ENCODE measurements at regions not wholly inside any gene's neighbourhood (a gene's known extent, or its start where the extent isn't known, plus 50 kb on each side); places are given as distances from the start of the nearest gene placed in this dataset.
A peak's percentile ranks its signal among the peaks of the same experiment; 100 is the strongest.

GRCh38 chr12:124183172-124183571 lies 111.7 kb upstream of the RFLNA start:
- no peak overlapping the region for H2AFZ ChIP-seq (ENCODE audit: low read length)
- no peak overlapping the region for H3K23ac ChIP-seq (ENCODE audit: low read depth, low read length, poor library complexity)
- H3K36me3 ChIP-seq (replicated peaks in 1 of 2; ENCODE audit: control insufficient read depth in 2 of 2, insufficient read depth in 2 of 2, low read length in 2 of 2) = no peaks in the 10 kb centered on the region
- H3K4me1 ChIP-seq (ENCODE audit: control insufficient read depth in 2 of 2, insufficient read depth in 1 of 2, low read depth in 1 of 2, low read length in 2 of 2) = peaks cover 8 to 16% of the 10 kb centered on the region in 2 donors
- H2AK5ac ChIP-seq (ENCODE audit: low read depth, low read length) = no peak overlapping the region
- H3K4ac ChIP-seq (ENCODE audit: low read length) = no peak overlapping the region
- no peak overlapping the region for H3K9ac ChIP-seq (ENCODE audit: low read depth, low read length, poor library complexity)
- no peaks in the 10 kb centered on the region for H3K79me1 ChIP-seq (ENCODE audit: low read depth, low read length)
- H3K27me3 ChIP-seq (ENCODE audit: control insufficient read depth in 3 of 3, insufficient read depth in 3 of 3, low read depth in 1 of 3, low read length in 3 of 3) = no peaks in the 10 kb centered on the region
- H4K8ac ChIP-seq (ENCODE audit: low read depth, low read length) = no peak overlapping the region
- no peak overlapping the region for H3K27ac ChIP-seq (replicated peaks; ENCODE audit: low read length)
- no peak overlapping the region for H3K4me3 ChIP-seq (ENCODE audit: low read length in 2 of 2)
- H2BK12ac ChIP-seq (ENCODE audit: low read length) = no peak overlapping the region
- H3K18ac ChIP-seq (ENCODE audit: low read length) = no peak overlapping the region
- H4K91ac ChIP-seq (ENCODE audit: low read depth, low read length, poor library complexity) = no peak overlapping the region
- H3K4me2 ChIP-seq (ENCODE audit: insufficient read depth, low read length, poor library complexity, severe bottlenecking) = no peak overlapping the region
- no peak overlapping the region for H2BK15ac ChIP-seq (ENCODE audit: low read length)
- no CpG with 5 or more reads among the region's 2 CpGs for WGBS, 2 donors (ENCODE audit: extremely low coverage in 2 of 2, insufficient read length in 2 of 2, insufficient replicate concordance in 1 of 2)
- no peak overlapping the region for H3K14ac ChIP-seq (ENCODE audit: low read length)
- no peak overlapping the region for H2BK120ac ChIP-seq (ENCODE audit: low read depth, low read length)
- DNase-seq (ENCODE audit: low spot score) = no peak
- H3K9me3 ChIP-seq (replicated peaks in 1 of 2; ENCODE audit: control insufficient read depth in 2 of 2, insufficient read depth in 1 of 2, low read depth in 1 of 2, low read length in 2 of 2) = no peaks in the 10 kb centered on the region
- H2BK5ac ChIP-seq (ENCODE audit: low read length) = no peak overlapping the region

DNA sequence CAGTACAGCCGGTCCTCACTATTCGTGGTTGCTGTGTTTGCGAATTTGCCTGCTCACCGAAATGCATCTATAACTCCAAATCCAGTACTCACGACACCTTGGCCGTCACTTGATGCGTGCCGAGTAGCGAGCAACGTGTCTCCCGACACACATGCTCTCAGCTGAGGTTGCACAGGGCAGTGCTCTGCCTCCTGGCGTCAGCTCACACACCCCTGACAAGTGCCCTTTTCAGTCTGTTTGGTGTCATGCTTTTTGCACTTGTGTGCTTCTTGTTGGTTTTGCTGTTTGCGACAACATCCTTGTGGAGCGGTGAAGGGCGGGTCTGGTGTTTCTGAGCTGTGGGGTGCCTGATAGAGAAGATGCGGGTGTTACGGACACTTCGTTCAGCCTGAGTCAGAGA lies 110.4 kb upstream of the RFLNA start:
- Histone ChIP-seq H3K23ac (ENCODE audit: low read depth, low read length, poor library complexity) (no peak overlapping the region), H3K14ac (ENCODE audit: low read length) (no peak overlapping the region), H2BK15ac (ENCODE audit: low read length) (no peak overlapping the region), H3K9ac (ENCODE audit: low read depth, low read length, poor library complexity) (peak overlapping the region; percentile 4), H4K91ac (ENCODE audit: low read depth, low read length, poor library complexity) (no peak overlapping the region), H3K27ac (replicated peaks; ENCODE audit: low read length) (no peak overlapping the region), H3K9me3 (replicated peaks in 1 of 2; ENCODE audit: control insufficient read depth in 2 of 2, insufficient read depth in 1 of 2, low read depth in 1 of 2, low read length in 2 of 2) (no peaks in the 10 kb centered on the region), H2AK5ac (ENCODE audit: low read depth, low read length) (peak overlapping the region; percentile 9), H3K4me2 (ENCODE audit: insufficient read depth, low read length, poor library complexity, severe bottlenecking) (no peak overlapping the region), H3K4me1 (ENCODE audit: control insufficient read depth in 2 of 2, insufficient read depth in 1 of 2, low read depth in 1 of 2, low read length in 2 of 2) (peaks cover 12 to 18% of the 10 kb centered on the region in 2 donors), H3K4ac (ENCODE audit: low read length) (no peak overlapping the region), H3K36me3 (replicated peaks in 1 of 2; ENCODE audit: control insufficient read depth in 2 of 2, insufficient read depth in 2 of 2, low read length in 2 of 2) (no peaks in the 10 kb centered on the region), H2BK120ac (ENCODE audit: low read depth, low read length) (no peak overlapping the region), H2AFZ (ENCODE audit: low read length) (no peak overlapping the region), H3K27me3 (ENCODE audit: control insufficient read depth in 3 of 3, insufficient read depth in 3 of 3, low read depth in 1 of 3, low read length in 3 of 3) (no peaks in the 10 kb centered on the region), H3K18ac (ENCODE audit: low read length) (no peak overlapping the region), H3K4me3 (ENCODE audit: low read length in 2 of 2) (no peak overlapping the region), H3K79me1 (ENCODE audit: low read depth, low read length) (no peaks in the 10 kb centered on the region), H4K8ac (ENCODE audit: low read depth, low read length) (no peak overlapping the region), H2BK12ac (ENCODE audit: low read length) (no peak overlapping the region), H2BK5ac (ENCODE audit: low read length) (no peak overlapping the region)
- no peak for DNase-seq (ENCODE audit: low spot score)
- WGBS, 2 donors (ENCODE audit: extremely low coverage in 2 of 2, insufficient read length in 2 of 2, insufficient replicate concordance in 1 of 2) = no CpG with 5 or more reads among the region's 18 CpGs

- Histone ChIP-seq H3K79me1 (ENCODE audit: low read depth, low read length) (no peaks in the 10 kb centered on the region), H3K4me3 (ENCODE audit: low read length in 2 of 2) (no peak overlapping the region), H2AK5ac (ENCODE audit: low read depth, low read length) (no peak overlapping the region), H3K23ac (ENCODE audit: low read depth, low read length, poor library complexity) (no peak overlapping the region), H2BK5ac (ENCODE audit: low read length) (no peak overlapping the region), H3K14ac (ENCODE audit: low read length) (no peak overlapping the region), H4K8ac (ENCODE audit: low read depth, low read length) (no peak overlapping the region), H2BK120ac (ENCODE audit: low read depth, low read length) (no peak overlapping the region), H3K27ac (replicated peaks; ENCODE audit: low read length) (peak overlapping the region; percentile 16), H3K36me3 (replicated peaks in 1 of 2; ENCODE audit: control insufficient read depth in 2 of 2, insufficient read depth in 2 of 2, low read length in 2 of 2) (no peaks in the 10 kb centered on the region), H3K4me1 (ENCODE audit: control insufficient read depth in 2 of 2, insufficient read depth in 1 of 2, low read depth in 1 of 2, low read length in 2 of 2) (peaks cover 12 to 18% of the 10 kb centered on the region in 2 donors), H2BK12ac (ENCODE audit: low read length) (no peak overlapping the region), H3K18ac (ENCODE audit: low read length) (peak overlapping the region; percentile 76), H3K9ac (ENCODE audit: low read depth, low read length, poor library complexity) (no peak overlapping the region), H2AFZ (ENCODE audit: low read length) (peak overlapping the region; percentile 54), H3K4me2 (ENCODE audit: insufficient read depth, low read length, poor library complexity, severe bottlenecking) (no peak overlapping the region), H3K4ac (ENCODE audit: low read length) (no peak overlapping the region), H2BK15ac (ENCODE audit: low read length) (no peak overlapping the region), H3K9me3 (replicated peaks in 1 of 2; ENCODE audit: control insufficient read depth in 2 of 2, insufficient read depth in 1 of 2, low read depth in 1 of 2, low read length in 2 of 2) (no peaks in the 10 kb centered on the region), H4K91ac (ENCODE audit: low read depth, low read length, poor library complexity) (no peak overlapping the region), H3K27me3 (ENCODE audit: control insufficient read depth in 3 of 3, insufficient read depth in 3 of 3, low read depth in 1 of 3, low read length in 3 of 3) (no peaks in the 10 kb centered on the region)
- peak; percentile 12 for DNase-seq (ENCODE audit: low spot score)
- WGBS, 2 donors (ENCODE audit: extremely low coverage in 2 of 2, insufficient read length in 2 of 2, insufficient replicate concordance in 1 of 2) = no CpG with 5 or more reads among the region's 15 CpGs
These were observed 108.8 kb upstream of the RFLNA start for GRCh38 chr12:124185971-124186686.

DNA sequence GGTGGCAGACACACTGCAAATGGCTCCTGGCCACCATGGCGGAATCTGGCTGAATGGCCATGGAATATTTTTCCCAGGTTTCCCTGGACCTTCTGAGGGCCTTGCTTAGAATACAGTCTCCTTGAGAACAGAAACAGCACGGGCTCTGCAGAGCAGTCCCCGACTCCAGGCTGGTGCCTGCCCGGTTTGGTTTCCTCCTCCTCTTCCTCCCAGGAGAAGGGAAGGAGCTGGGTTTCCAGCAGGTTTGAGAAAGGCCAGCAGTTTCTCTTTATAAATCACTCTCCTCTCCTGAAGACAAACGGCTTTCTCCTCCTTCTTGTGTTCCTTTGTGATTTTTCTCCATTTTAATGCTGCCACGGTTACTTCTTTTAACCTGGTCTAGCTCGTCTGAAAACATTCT lies 106.8 kb upstream of the RFLNA start:
- no peaks in the 10 kb centered on the region for H3K9me3 ChIP-seq (replicated peaks in 1 of 2; ENCODE audit: control insufficient read depth in 2 of 2, insufficient read depth in 1 of 2, low read depth in 1 of 2, low read length in 2 of 2)
- no peak overlapping the region for H2BK12ac ChIP-seq (ENCODE audit: low read length)
- H4K8ac ChIP-seq (ENCODE audit: low read depth, low read length) = no peak overlapping the region
- H3K79me1 ChIP-seq (ENCODE audit: low read depth, low read length) = no peaks in the 10 kb centered on the region
- H3K4me3 ChIP-seq (ENCODE audit: low read length in 2 of 2) = no peak overlapping the region
- no peak overlapping the region for H3K14ac ChIP-seq (ENCODE audit: low read length)
- H3K27ac ChIP-seq (replicated peaks; ENCODE audit: low read length) = no peak overlapping the region
- no CpG with 5 or more reads among the region's 7 CpGs for WGBS, 2 donors (ENCODE audit: extremely low coverage in 2 of 2, insufficient read length in 2 of 2, insufficient replicate concordance in 1 of 2)
- no peak overlapping the region for H3K23ac ChIP-seq (ENCODE audit: low read depth, low read length, poor library complexity)
- H3K9ac ChIP-seq (ENCODE audit: low read depth, low read length, poor library complexity) = no peak overlapping the region
- no peak overlapping the region for H2BK5ac ChIP-seq (ENCODE audit: low read length)
- H3K4me2 ChIP-seq (ENCODE audit: insufficient read depth, low read length, poor library complexity, severe bottlenecking) = no peak overlapping the region
- no peak overlapping the region for H2AK5ac ChIP-seq (ENCODE audit: low read depth, low read length)
- peak overlapping the region; percentile 57 for H2AFZ ChIP-seq (ENCODE audit: low read length)
- H2BK120ac ChIP-seq (ENCODE audit: low read depth, low read length) = no peak overlapping the region
- H3K36me3 ChIP-seq (replicated peaks in 1 of 2; ENCODE audit: control insufficient read depth in 2 of 2, insufficient read depth in 2 of 2, low read length in 2 of 2) = no peaks in the 10 kb centered on the region
- no peak overlapping the region for H3K4ac ChIP-seq (ENCODE audit: low read length)
- H3K18ac ChIP-seq (ENCODE audit: low read length) = no peak overlapping the region
- no peaks in the 10 kb centered on the region for H3K27me3 ChIP-seq (ENCODE audit: control insufficient read depth in 3 of 3, insufficient read depth in 3 of 3, low read depth in 1 of 3, low read length in 3 of 3)
- DNase-seq (ENCODE audit: low spot score) = no peak
- no peak overlapping the region for H4K91ac ChIP-seq (ENCODE audit: low read depth, low read length, poor library complexity)
- peaks cover 9 to 13% of the 10 kb centered on the region in 2 donors for H3K4me1 ChIP-seq (ENCODE audit: control insufficient read depth in 2 of 2, insufficient read depth in 1 of 2, low read depth in 1 of 2, low read length in 2 of 2)
- H2BK15ac ChIP-seq (ENCODE audit: low read length) = no peak overlapping the region
